ENCODE measurements at regions not wholly inside any gene's neighbourhood (a gene's known extent, or its start where the extent isn't known, plus 50 kb on each side); places are given as distances from the start of the nearest gene placed in this dataset.
A peak's percentile ranks its signal among the peaks of the same experiment; 100 is the strongest.

DNA sequence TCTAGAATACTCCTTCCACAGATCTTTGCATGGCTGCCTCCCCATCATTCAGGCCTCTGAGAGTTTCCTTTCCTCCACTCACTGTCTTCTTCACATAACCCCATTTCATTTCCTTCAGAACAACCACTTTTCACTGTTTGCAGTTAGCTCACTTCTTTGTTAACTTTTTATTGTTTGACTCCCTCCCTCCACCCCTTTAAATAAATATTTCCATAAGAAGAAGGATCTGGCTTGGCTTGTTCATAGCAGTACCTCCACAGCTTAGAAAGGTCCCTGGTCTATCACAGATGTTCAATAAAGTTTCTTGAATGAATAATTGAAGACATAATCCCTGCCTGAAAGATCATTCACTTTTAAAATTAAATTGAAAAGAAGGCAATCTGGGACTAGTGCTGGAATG is 661.6 kb downstream of the ACTL7B start:
- no peak overlapping the region for H3K4me3 Mint-ChIP-seq
- H3K27ac Mint-ChIP-seq: no peak overlapping the region
- H3K9me3 Mint-ChIP-seq: peaks cover 27% of the 10 kb centered on the region

DNA sequence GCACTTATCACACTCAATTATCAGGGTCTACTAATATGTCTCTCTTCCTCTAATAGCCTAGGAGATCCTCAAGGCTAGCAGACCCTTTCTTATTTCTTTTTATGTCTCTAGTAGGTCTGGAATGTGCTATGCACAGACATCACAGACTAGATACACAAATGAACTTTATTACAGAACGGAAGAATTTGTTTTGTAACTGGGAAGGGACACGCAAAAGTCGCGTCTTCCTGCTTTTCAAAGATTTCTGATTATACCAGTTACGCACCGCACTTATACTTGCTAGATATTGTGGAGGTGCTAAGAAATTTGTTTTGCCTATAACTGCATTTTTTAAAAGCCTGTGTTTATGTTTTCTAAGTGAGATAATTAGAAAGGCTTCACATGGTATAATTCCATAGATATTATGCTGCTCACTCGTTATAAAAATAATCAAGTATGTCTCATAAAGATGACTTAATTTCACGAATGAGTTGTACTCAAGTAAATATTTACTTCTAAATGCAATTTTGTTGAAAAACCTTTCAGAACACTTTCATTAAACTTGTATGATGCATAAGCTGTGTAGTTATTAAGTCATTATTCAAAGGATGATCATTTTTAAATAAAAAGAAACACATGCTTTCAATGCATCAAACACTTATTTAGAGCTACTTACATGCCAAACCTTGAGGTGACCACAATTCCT is 662.6 kb downstream of the ACTL7B start:
- H3K4me1 Mint-ChIP-seq: no peaks in the 10 kb centered on the region
- H3K9me3 Mint-ChIP-seq: peaks cover 30% of the 10 kb centered on the region
- H3K4me3 Mint-ChIP-seq: no peak overlapping the region
- no peak for DNase-seq (ENCODE audit: low spot score in 2 of 2)
- H3K27ac Mint-ChIP-seq: no peak overlapping the region
- ATAC-seq: no peak
- no peaks in the 10 kb centered on the region for H3K36me3 Mint-ChIP-seq

More for the DNA sequence above, 661.6 kb downstream of the ACTL7B start:
- H3K36me3 Mint-ChIP-seq: no peaks in the 10 kb centered on the region
- ATAC-seq (no peak), DNase-seq (ENCODE audit: low spot score in 2 of 2) (no peak)
- no peaks in the 10 kb centered on the region for H3K4me1 Mint-ChIP-seq

DNA sequence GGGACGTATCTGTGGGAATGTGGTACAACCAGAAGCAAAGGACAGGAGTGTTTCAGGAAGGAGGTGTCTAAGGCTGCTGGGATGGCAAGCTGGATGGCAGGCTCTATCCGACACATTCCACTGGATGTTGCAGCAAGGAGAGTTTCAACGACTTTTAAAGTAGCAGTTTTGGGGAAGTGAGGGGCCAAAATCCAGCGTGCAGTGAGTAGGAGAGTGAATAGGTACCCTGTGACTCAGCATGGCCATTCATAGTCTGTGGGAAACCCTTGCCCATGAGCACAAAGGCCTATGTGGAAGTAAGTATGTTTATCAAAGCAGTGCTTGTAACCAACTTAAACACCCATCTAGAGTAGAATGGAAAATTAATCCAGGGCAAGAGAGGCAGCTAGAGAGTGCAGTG is 664.7 kb downstream of the ACTL7B start:
- ATAC-seq (no peak), DNase-seq (ENCODE audit: low spot score in 2 of 2) (no peak)
- H3K4me1 Mint-ChIP-seq: no peaks in the 10 kb centered on the region
- H3K4me3 Mint-ChIP-seq: no peak overlapping the region
- peaks cover 31% of the 10 kb centered on the region for H3K9me3 Mint-ChIP-seq
- no peaks in the 10 kb centered on the region for H3K36me3 Mint-ChIP-seq
- H3K27ac Mint-ChIP-seq: no peak overlapping the region

DNA sequence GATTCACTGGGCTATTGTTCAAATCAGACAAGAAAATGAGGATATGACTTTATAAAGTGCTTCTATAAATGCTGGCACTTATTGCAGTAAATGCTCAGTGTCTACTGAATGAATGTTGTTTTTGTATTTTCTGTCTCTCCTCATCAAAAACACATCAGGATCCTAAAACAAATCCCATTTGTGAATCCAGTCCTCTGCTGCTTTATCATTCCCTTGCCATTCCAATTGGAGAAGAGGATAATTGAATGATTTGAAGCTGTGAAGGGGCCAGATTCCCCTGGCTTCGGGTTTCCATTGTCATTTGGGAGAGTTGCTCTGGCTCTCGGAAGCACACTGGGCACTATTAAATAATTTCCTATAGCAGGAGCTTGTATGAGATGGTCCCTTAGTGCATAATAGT is 666.8 kb downstream of the ACTL7B start:
- no peak overlapping the region for H3K4me3 Mint-ChIP-seq
- H3K9me3 Mint-ChIP-seq: peaks cover 24% of the 10 kb centered on the region
- DNase-seq (ENCODE audit: low spot score in 2 of 2): no peak
- no peak for ATAC-seq
- H3K4me1 Mint-ChIP-seq: no peaks in the 10 kb centered on the region
- no peak overlapping the region for H3K27ac Mint-ChIP-seq
- H3K36me3 Mint-ChIP-seq: no peaks in the 10 kb centered on the region

DNA sequence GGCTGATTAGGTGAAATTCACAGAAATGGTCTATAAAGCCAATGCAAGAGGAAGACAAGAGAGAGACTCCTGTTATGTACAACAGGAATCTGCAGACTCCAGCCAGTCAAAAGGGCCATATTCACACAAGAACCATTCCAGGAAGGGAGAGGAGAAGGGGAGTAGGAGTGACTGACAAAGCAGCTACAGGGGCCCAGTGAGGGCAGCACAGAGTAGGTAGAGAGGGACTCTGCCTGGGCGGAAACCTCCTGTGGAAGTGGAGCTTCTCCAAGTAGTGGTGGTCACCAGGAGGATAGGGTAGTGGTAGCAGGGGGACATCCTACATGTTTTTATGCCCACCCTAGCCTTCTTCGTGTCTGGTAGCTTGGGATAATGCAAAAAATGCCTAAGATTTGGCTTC is 667.3 kb downstream of the ACTL7B start:
- H3K27ac Mint-ChIP-seq: no peak overlapping the region
- H3K4me1 Mint-ChIP-seq: no peaks in the 10 kb centered on the region
- DNase-seq (ENCODE audit: low spot score in 2 of 2): no peak
- ATAC-seq: no peak
- no peak overlapping the region for H3K4me3 Mint-ChIP-seq
- H3K36me3 Mint-ChIP-seq: no peaks in the 10 kb centered on the region
- H3K9me3 Mint-ChIP-seq: peaks cover 21% of the 10 kb centered on the region

DNA sequence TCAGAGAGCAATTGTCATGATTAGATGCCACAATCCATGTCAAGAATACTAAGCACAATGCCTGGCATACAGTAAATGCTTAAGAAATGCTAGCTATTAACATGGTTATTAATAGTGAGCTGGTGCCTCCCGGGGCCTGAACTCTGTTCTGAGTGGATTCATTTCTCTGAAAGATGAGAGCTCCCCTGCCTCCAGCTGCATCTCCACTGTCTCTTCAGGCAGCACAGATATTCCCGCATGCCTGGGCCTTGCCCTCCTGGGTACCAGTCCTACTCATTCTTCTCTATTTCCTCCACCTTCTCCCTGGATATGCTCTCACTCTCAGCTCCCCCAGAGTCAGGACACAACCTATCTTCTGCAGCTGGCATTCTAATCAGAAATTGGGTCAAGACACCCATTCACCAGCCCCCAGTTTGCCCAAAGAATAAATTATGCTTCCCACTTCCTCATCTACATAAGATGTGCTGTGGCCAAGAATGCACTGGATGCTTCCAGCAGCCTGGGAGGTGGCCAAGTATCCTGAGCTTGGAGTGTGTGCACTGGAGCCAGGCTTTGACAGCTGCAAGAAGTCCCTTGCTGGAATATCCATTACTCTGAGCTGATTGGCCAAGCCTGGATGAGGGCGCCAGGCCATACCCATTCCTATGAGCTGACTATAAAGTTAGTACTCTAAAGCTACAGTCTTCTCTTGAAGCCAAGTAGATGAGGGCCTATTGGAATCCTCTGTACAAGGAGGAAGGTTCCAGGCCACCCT is 669.0 kb downstream of the ACTL7B start:
- ATAC-seq (no peak), DNase-seq (ENCODE audit: low spot score in 2 of 2) (no peak)
- no peaks in the 10 kb centered on the region for H3K4me1 Mint-ChIP-seq
- H3K36me3 Mint-ChIP-seq: no peaks in the 10 kb centered on the region
- no peak overlapping the region for H3K27ac Mint-ChIP-seq
- peaks cover 16% of the 10 kb centered on the region for H3K9me3 Mint-ChIP-seq
- no peak overlapping the region for H3K4me3 Mint-ChIP-seq

DNA sequence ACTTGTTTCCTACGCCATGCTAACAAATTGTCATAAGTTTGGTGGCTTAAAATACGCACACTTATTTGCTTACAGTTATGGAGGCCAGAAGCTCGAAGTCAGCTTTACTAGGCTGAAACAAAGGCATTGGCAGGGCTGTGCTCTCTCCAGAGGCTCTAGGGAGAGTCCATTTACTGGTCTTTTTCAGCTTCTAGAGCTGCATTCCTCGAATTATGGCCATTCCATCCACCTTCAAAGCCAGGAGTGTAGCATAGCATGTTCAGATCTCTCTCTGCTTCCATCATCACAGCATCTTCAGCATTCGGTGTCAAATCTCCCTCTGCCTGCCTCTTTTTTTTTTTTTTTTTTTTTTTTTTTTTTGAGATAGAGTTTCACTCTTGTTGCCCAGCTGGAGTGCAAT is 670.2 kb downstream of the ACTL7B start:
- Mint-ChIP-seq H3K27ac (no peak overlapping the region), H3K36me3 (no peaks in the 10 kb centered on the region), H3K9me3 (peaks cover 16% of the 10 kb centered on the region), H3K4me1 (no peaks in the 10 kb centered on the region), H3K4me3 (no peak overlapping the region)
- ATAC-seq (no peak), DNase-seq (ENCODE audit: low spot score in 2 of 2) (no peak)

DNA sequence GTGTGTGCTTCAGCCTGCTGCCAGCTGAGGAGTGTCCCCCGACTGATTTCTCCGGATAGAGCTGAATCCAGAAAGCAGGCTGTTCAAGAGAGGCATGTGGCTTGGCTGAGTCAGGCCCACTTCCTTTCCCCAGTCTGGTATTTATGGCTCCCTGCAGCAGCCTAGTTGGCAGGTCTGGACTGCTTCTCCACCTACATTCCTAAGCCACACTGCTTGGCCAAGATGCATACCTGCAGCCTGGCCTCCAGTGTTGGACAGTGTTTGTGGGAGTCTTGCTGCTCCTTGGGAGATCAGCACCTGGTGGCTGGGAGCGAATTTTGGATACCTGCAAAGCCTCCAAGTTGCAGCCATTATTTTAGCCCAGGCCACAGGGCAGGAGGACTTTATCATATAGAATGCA is 670.8 kb downstream of the ACTL7B start:
- Mint-ChIP-seq H3K4me3 (no peak overlapping the region), H3K9me3 (peaks cover 19% of the 10 kb centered on the region), H3K4me1 (no peaks in the 10 kb centered on the region), H3K27ac (no peak overlapping the region), H3K36me3 (no peaks in the 10 kb centered on the region)
- ATAC-seq (peak; percentile 22), DNase-seq (ENCODE audit: low spot score in 2 of 2) (no peak)

DNA sequence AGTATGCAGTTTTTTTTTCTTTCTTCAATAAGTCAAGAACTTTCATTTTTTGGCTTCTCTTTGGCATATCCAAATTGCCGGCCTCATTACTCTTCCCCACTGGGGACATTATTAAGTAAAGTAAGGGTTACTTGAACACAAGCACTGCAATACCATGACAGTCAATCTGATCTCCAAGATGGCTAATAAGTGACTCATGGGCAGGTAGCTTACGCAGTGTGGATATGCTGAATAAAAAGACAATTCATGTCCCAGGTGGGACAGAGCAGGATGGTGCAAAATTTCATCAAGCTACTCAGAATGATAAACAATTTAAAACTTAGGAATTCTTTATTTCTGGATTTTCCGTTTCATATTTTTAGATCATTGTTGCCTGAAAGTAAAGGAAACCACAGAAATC is 671.8 kb downstream of the ACTL7B start:
- Mint-ChIP-seq H3K4me1 (no peaks in the 10 kb centered on the region), H3K36me3 (no peaks in the 10 kb centered on the region), H3K9me3 (peaks cover 18% of the 10 kb centered on the region), H3K4me3 (no peak overlapping the region), H3K27ac (no peak overlapping the region)
- no peak for DNase-seq (ENCODE audit: low spot score in 2 of 2)
- no peak for ATAC-seq

DNA sequence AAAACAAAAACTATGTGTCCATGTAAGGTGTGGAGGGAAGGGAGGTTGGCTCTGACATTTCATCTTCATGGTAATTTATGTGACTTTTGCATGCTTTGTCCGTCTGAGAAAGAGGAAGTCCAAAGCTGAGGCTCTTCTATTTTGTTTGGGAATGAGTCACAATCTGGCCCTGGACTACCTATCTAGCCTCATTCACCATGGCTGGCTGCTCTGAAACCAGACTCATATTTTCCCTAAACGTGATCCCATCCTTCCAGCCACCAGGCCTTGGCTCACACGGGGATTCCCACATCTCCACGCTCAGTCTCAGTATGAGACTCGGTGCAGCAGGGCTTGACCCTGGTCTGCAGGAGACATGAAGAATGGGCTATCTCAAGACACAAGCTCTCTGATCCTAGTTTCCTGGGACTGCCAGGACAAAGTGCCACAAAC is 672.8 kb downstream of the ACTL7B start:
- H3K9me3 Mint-ChIP-seq: peaks cover 14% of the 10 kb centered on the region
- ATAC-seq (no peak), DNase-seq (ENCODE audit: low spot score in 2 of 2) (no peak)
- H3K36me3 Mint-ChIP-seq: no peaks in the 10 kb centered on the region
- no peaks in the 10 kb centered on the region for H3K4me1 Mint-ChIP-seq
- no peak overlapping the region for H3K4me3 Mint-ChIP-seq
- no peak overlapping the region for H3K27ac Mint-ChIP-seq

DNA sequence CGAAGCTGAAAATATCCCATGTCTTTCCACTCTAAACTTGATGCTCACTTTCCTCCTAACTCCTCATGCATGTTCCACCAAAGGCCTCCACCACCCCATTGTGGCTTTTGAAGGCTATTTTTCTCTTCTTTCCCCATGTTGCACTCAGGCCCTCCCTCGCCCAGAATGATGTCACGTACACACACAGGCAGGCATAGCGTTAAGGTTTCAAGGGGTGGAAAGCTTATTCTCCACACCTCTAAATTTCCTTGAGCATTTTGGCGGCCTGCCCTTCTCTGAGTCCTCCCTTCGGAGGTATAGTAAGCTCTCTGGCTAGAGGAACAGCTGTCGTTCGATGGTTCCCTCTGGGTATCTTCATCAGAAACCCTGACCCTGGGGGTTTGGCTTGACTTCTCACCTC is 673.5 kb downstream of the ACTL7B start:
- H3K4me3 Mint-ChIP-seq: no peak overlapping the region
- H3K4me1 Mint-ChIP-seq: no peaks in the 10 kb centered on the region
- H3K36me3 Mint-ChIP-seq: no peaks in the 10 kb centered on the region
- H3K27ac Mint-ChIP-seq: no peak overlapping the region
- DNase-seq (ENCODE audit: low spot score in 2 of 2) (no peak), ATAC-seq (no peak)
- H3K9me3 Mint-ChIP-seq: peaks cover 14% of the 10 kb centered on the region

DNA sequence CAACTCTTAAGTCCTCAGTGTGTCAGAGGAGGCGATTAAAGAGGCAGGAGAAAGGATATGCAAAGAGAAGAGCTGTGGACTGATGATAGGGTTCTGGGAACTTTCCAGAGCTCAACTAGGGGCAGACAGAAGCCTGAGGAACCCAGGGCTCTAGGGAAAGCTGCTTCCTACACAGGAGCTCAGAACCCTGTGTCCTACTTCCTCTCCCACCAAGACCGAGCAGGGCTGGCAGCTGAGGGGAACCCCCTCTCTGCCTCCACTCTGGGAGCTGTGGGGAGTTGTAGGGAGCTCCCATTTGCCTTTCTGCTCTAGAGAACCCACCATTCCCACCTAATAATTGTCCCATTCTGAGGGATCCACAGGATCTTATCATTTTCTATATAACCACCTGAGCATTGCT is 674.3 kb downstream of the ACTL7B start:
- no peak overlapping the region for H3K27ac Mint-ChIP-seq
- no peaks in the 10 kb centered on the region for H3K36me3 Mint-ChIP-seq
- DNase-seq (ENCODE audit: low spot score in 2 of 2) (no peak), ATAC-seq (no peak)
- H3K4me1 Mint-ChIP-seq: no peaks in the 10 kb centered on the region
- H3K9me3 Mint-ChIP-seq: peaks cover 14% of the 10 kb centered on the region
- H3K4me3 Mint-ChIP-seq: no peak overlapping the region

DNA sequence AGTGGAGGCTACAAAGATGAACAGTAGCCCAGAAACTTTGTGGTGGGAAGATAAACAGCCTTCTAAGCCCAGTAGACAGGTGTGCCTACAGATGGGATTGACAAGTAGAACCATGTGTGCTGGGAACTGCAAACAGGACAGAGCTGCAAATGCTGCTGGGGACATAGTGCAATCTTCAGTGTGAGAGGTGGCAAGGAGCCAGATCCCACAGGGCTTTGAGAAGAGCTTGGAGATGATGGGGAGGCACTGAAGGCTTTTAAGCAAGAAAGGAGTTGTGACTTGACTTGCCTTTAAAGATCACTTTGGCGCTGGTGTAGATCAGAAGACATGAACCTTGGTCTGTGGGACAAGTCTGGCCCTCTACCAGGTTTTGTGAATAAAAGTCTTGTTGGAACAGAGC is 675.2 kb downstream of the ACTL7B start:
- no peak for ATAC-seq

DNA sequence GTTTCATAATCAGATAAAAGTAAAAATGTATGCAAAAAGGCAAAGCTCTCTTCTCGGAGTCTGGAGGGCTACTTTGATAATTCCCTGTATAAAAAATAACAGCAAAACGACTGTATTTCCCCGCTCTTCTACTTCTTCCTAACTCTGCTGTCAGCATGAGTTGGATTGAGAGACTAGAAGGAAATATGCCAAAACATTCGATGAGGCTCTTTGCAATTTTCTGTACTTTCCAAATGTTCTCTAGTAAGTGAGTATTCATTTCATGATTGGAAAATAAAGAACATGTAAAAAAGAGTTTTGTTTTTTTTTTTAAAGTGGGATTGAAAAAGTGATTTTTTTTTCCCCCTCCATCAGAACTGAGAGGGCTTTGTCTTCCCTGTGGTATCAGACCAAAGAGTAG is 677.5 kb downstream of the ACTL7B start:
- peaks cover 15% of the 10 kb centered on the region for H3K9me3 Mint-ChIP-seq
- ATAC-seq (no peak), DNase-seq (ENCODE audit: low spot score in 2 of 2) (no peak)
- H3K4me3 Mint-ChIP-seq: no peak overlapping the region
- H3K27ac Mint-ChIP-seq: no peak overlapping the region
- H3K36me3 Mint-ChIP-seq: no peaks in the 10 kb centered on the region
- H3K4me1 Mint-ChIP-seq: no peaks in the 10 kb centered on the region

More for the DNA sequence above, 675.2 kb downstream of the ACTL7B start:
- H3K36me3 Mint-ChIP-seq: no peaks in the 10 kb centered on the region
- DNase-seq (ENCODE audit: low spot score in 2 of 2): no peak
- peaks cover 14% of the 10 kb centered on the region for H3K9me3 Mint-ChIP-seq
- no peak overlapping the region for H3K4me3 Mint-ChIP-seq
- H3K4me1 Mint-ChIP-seq: no peaks in the 10 kb centered on the region
- no peak overlapping the region for H3K27ac Mint-ChIP-seq

DNA sequence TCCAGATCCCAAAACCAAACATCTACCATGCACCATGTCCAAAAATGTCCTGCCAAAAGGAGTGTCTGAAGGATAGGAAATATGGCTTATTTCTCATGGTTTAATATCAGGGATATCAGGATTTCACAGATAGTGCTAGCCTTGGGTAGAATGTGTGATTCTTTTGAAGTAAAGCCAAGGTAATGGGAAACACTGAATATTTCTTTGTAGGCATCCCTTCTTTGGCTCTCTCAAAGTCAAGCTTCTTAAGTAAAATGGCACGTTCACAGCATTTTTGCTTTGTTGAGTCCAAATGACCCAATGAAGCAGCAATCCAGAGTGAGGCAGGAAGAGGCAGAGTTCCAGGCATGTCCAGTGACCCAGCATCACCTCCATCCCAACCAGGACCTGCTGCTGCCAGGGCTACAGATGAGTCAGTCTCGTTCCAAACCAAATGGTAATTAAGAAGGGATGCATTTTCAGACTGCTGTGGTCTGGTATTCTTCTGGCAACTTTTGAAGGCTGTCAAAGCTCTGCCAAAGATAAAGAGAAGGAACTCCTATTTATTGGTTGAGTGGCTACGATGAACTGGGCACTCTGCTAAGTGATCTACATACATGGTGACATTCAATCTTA is 678.8 kb upstream of the KLF4 start:
- Mint-ChIP-seq H3K4me3 (no peak overlapping the region), H3K4me1 (no peaks in the 10 kb centered on the region), H3K9me3 (peaks cover 16% of the 10 kb centered on the region), H3K27ac (no peak overlapping the region), H3K36me3 (no peaks in the 10 kb centered on the region)
- ATAC-seq (no peak), DNase-seq (ENCODE audit: low spot score in 2 of 2) (no peak)

All from stimulated activated effector memory CD8-positive, alpha-beta T cell treated with anti-CD3 and anti-CD28 coated beads, Interleukin-12 subunit alpha, Interleukin-12 subunit beta, amount 100 ng/mL, for 72 hours (primary cell).